Activated CD8-positive, alpha-beta T cell treated with anti-CD3 and anti-CD28 coated beads for 36 hours (primary cell): ENCODE measurements at regions not wholly inside any gene's neighbourhood (a gene's known extent, or its start where the extent isn't known, plus 50 kb on each side); places are given as distances from the start of the nearest gene placed in this dataset.

ENCODE experiments used
- ATAC-seq: fragments of 200-7000 bp; cut with Tn5 transposase; one replicate; pipeline ENCODE4 v1.10.0; 2021; ENCODE audit warnings: mild to moderate bottlenecking, moderate library complexity
- CTCF ChIA-PET: fragments of 350-600 bp; sonication (Branson Sonifier 250); formaldehyde crosslinking; loops from one replicate; lab custom pipeline; 2021; ENCODE audit warnings: antibody characterized with exemption; lab: Charles Lee
- POLR2A ChIA-PET: fragments of 350-600 bp; sonication (Branson Sonifier 250); formaldehyde crosslinking; loops from one replicate; lab custom pipeline; 2021; ENCODE audit warnings: antibody characterized with exemption; lab: Charles Lee
- DNase-seq: peaks from one replicate; pipeline ENCODE4 v3.0.0-alpha.2; 2020
- H3K27ac Mint-ChIP-seq: one replicate; pipeline ENCODE4 v1.8.0; 2021; ENCODE audit warnings: mild to moderate bottlenecking, mixed read lengths
- H3K27me3 Mint-ChIP-seq: one replicate; pipeline ENCODE4 v1.8.0; 2021; ENCODE audit warnings: mixed read lengths
- H3K36me3 Mint-ChIP-seq: one replicate; pipeline ENCODE4 v1.8.0; 2021; ENCODE audit warnings: low read depth, mixed read lengths
- H3K4me1 Mint-ChIP-seq: one replicate; pipeline ENCODE4 v1.8.0; 2021; ENCODE audit warnings: low read depth, mixed read lengths
- H3K4me3 Mint-ChIP-seq: one replicate; pipeline ENCODE4 v1.8.0; 2021; ENCODE audit warnings: mild to moderate bottlenecking, moderate library complexity, mixed read lengths
- H3K9me3 Mint-ChIP-seq: one replicate; pipeline ENCODE4 v1.8.0; 2021; ENCODE audit warnings: mixed read lengths
- CTCF ChIP-seq: fragments of 200-600 bp; IDR thresholded peaks from one replicate; pipeline ENCODE4 v1.8.0; 2022; ENCODE audit warnings: antibody characterized with exemption, mild to moderate bottlenecking
- intact Hi-C: fragments of 100-400 bp; cut with micrococcal nuclease; formaldehyde crosslinking; loops from one replicate; pipeline ENCODE4 v1.10.0; 2022

- H3K4me1 Mint-ChIP-seq, result no peaks in the 10 kb centered on the region
- no peak for ATAC-seq
Observed at GRCh38 chr10:128701837-128702236, 575.6 kb upstream of the MKI67 start.

GRCh38 chr10:128704716-128705115, 578.5 kb upstream of the MKI67 start:
- POLR2A ChIA-PET, result no interaction called here
- Mint-ChIP-seq H3K4me3 (no peak overlapping the region), H3K27ac (no peak overlapping the region), H3K27me3 (peaks cover 2% of the 10 kb centered on the region), H3K36me3 (no peaks in the 10 kb centered on the region), H3K9me3 (no peaks in the 10 kb centered on the region), H3K4me1 (no peaks in the 10 kb centered on the region)
- intact Hi-C loops, result no loop called here
- CTCF ChIA-PET, result no interaction called here
- DNase-seq (no peak), ATAC-seq (no peak)
- TF ChIP-seq CTCF, result no peak

More at GRCh38 chr10:128701837-128702236, 575.6 kb upstream of the MKI67 start:
- intact Hi-C loops, result no loop called here
- no peak for TF ChIP-seq CTCF
- ChIA-PET CTCF (no interaction called here), POLR2A (no interaction called here)
- H3K27me3 Mint-ChIP-seq, result no peaks in the 10 kb centered on the region
- H3K36me3 Mint-ChIP-seq, result no peaks in the 10 kb centered on the region
- H3K4me3 Mint-ChIP-seq, result no peak overlapping the region
- H3K27ac Mint-ChIP-seq, result no peak overlapping the region
- DNase-seq, result no peak
- H3K9me3 Mint-ChIP-seq, result no peaks in the 10 kb centered on the region

- H3K27me3 Mint-ChIP-seq, result peaks cover 9% of the 10 kb centered on the region
- TF ChIP-seq CTCF, result no peak
- ChIA-PET CTCF (no interaction called here), POLR2A (no interaction called here)
- no peak for ATAC-seq
- no peak for DNase-seq
- no peaks in the 10 kb centered on the region for H3K36me3 Mint-ChIP-seq
- H3K9me3 Mint-ChIP-seq, result no peaks in the 10 kb centered on the region
- no peak overlapping the region for H3K4me3 Mint-ChIP-seq
- intact Hi-C loops, result no loop called here
- no peak overlapping the region for H3K27ac Mint-ChIP-seq
- no peaks in the 10 kb centered on the region for H3K4me1 Mint-ChIP-seq
Observed at GRCh38 chr10:128708182-128708581, 582.0 kb upstream of the MKI67 start.

- H3K27ac Mint-ChIP-seq, result no peak overlapping the region
- no peaks in the 10 kb centered on the region for H3K9me3 Mint-ChIP-seq
- H3K27me3 Mint-ChIP-seq, result peaks cover 9% of the 10 kb centered on the region
- DNase-seq (no peak), ATAC-seq (no peak)
- ChIA-PET CTCF (no interaction called here), POLR2A (interaction anchor here (0.6 kb wide), 1 partner anchor 493 kb away, joined by 3 read pairs; no protein-coding TSS in a partner anchor)
- TF ChIP-seq CTCF, result no peak
- H3K4me3 Mint-ChIP-seq, result no peak overlapping the region
- H3K4me1 Mint-ChIP-seq, result no peaks in the 10 kb centered on the region
- intact Hi-C loops, result no loop called here
- H3K36me3 Mint-ChIP-seq, result no peaks in the 10 kb centered on the region
Observed at GRCh38 chr10:128709686-128710085, 583.5 kb upstream of the MKI67 start.

GRCh38 chr10:128710098-128710797, 584.0 kb upstream of the MKI67 start:
- intact Hi-C loops, result no loop called here
- no peak for TF ChIP-seq CTCF
- no peak overlapping the region for H3K27ac Mint-ChIP-seq
- no peaks in the 10 kb centered on the region for H3K9me3 Mint-ChIP-seq
- peaks cover 9% of the 10 kb centered on the region for H3K27me3 Mint-ChIP-seq
- no peak overlapping the region for H3K4me3 Mint-ChIP-seq
- ChIA-PET POLR2A (no interaction called here), CTCF (no interaction called here)
- no peaks in the 10 kb centered on the region for H3K4me1 Mint-ChIP-seq
- H3K36me3 Mint-ChIP-seq, result no peaks in the 10 kb centered on the region
- DNase-seq (no peak), ATAC-seq (no peak)
